Breast epithelium (tissue), 3 donors: ENCODE measurements at regions not wholly inside any gene's neighbourhood (a gene's known extent, or its start where the extent isn't known, plus 50 kb on each side); places are given as distances from the start of the nearest gene placed in this dataset.

Experiments
- POLR2A ChIP-seq: fragments of 450-650 bp; IDR thresholded peaks from one replicate; pipeline ENCODE4 v1.6.1; 2016; ENCODE audit warnings: antibody characterized with exemption, mild to moderate bottlenecking, moderate library complexity
- TF ChIP-seq, protein P1 (sequence below), 3 donors: fragments of 450-650 bp; IDR thresholded peaks; one replicate each; pipeline ENCODE4 v1.5.1; 2016 to 2017; ENCODE audit warnings: antibody characterized with exemption in 3 of 3, mild to moderate bottlenecking in 3 of 3, moderate library complexity in 3 of 3

DNA sequence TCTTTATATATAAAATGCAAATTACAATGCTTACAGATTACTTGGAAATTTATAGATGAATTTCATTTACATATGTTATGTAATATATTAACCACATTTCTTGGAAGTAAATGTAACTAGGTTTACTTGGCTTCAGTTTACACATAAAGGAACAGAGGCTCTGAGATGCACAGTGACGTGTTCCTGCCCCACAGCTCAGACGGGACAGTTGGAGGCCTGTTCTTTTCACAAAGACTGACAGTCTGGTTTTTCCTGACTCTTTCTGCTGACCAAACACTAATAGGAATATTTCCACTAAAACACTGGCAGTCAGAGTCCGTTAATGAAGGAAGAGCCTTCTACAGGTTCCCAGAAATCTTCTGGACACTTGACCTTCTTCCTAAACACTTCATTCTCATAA is 336.1 kb downstream of the MFSD1 start:
- TF ChIP-seq, protein P1, sequence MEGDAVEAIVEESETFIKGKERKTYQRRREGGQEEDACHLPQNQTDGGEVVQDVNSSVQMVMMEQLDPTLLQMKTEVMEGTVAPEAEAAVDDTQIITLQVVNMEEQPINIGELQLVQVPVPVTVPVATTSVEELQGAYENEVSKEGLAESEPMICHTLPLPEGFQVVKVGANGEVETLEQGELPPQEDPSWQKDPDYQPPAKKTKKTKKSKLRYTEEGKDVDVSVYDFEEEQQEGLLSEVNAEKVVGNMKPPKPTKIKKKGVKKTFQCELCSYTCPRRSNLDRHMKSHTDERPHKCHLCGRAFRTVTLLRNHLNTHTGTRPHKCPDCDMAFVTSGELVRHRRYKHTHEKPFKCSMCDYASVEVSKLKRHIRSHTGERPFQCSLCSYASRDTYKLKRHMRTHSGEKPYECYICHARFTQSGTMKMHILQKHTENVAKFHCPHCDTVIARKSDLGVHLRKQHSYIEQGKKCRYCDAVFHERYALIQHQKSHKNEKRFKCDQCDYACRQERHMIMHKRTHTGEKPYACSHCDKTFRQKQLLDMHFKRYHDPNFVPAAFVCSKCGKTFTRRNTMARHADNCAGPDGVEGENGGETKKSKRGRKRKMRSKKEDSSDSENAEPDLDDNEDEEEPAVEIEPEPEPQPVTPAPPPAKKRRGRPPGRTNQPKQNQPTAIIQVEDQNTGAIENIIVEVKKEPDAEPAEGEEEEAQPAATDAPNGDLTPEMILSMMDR (IDR thresholded peaks at IDR 0.05): no peak
- TF ChIP-seq POLR2A: no peak
